Activated CD4-positive, alpha-beta T cell treated with anti-CD3 and anti-CD28 coated beads, Interleukin-2, amount 10 ng/mL, durations not matched to agents 7 days and 5 days (primary cell): ENCODE measurements at regions not wholly inside any gene's neighbourhood (a gene's known extent, or its start where the extent isn't known, plus 50 kb on each side); places are given as distances from the start of the nearest gene placed in this dataset.

Experiments
- CTCF ChIA-PET: fragments of 350-600 bp; sonication (Branson Sonifier 250); formaldehyde crosslinking; loops from one replicate; lab custom pipeline; 2021; ENCODE audit warnings: antibody characterized with exemption; lab: Charles Lee
- POLR2A ChIA-PET: fragments of 350-600 bp; sonication (Branson Sonifier 250); formaldehyde crosslinking; loops from one replicate; lab custom pipeline; 2021; ENCODE audit warnings: antibody characterized with exemption; lab: Charles Lee
- DNase-seq: peaks from one replicate; pipeline ENCODE4 v3.0.0-alpha.2; 2020
- H3K27ac Mint-ChIP-seq: one replicate; pipeline ENCODE4 v1.8.0; 2021; ENCODE audit warnings: mild to moderate bottlenecking, moderate library complexity, mixed read lengths
- H3K27me3 Mint-ChIP-seq: one replicate; pipeline ENCODE4 v1.8.0; 2021; ENCODE audit warnings: mixed read lengths
- H3K36me3 Mint-ChIP-seq: one replicate; pipeline ENCODE4 v1.8.0; 2021; ENCODE audit warnings: low read depth, mixed read lengths
- H3K4me1 Mint-ChIP-seq: one replicate; pipeline ENCODE4 v1.8.0; 2021; ENCODE audit warnings: mixed read lengths
- H3K4me3 Mint-ChIP-seq: one replicate; pipeline ENCODE4 v1.8.0; 2021; ENCODE audit warnings: mild to moderate bottlenecking, moderate library complexity, mixed read lengths
- H3K9me3 Mint-ChIP-seq: one replicate; pipeline ENCODE4 v1.8.0; 2021; ENCODE audit warnings: mixed read lengths

DNA sequence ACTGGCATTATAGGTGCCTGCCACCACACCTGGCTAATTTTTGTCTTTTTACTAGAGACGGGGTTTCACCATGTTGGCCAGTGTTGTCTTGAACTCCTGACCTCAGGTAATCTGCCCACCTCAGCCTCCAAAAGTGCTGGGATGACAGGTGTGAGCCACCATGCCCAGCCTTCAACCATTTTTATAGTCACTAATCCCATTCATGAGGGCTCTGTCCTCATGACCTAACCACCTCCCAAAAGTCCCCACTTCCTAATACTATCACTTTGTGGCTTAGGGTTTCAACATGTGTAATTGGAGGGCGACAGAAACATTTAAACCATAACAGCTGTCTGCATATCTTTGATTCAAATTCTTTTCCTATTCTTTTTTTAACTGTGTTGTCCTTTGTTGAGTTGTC is 229.6 kb upstream of the AGA start:
- H3K27ac Mint-ChIP-seq = no peak overlapping the region
- no peak for DNase-seq
- no peaks in the 10 kb centered on the region for H3K9me3 Mint-ChIP-seq
- H3K4me1 Mint-ChIP-seq = no peaks in the 10 kb centered on the region
- CTCF ChIA-PET = no interaction called here
- H3K36me3 Mint-ChIP-seq = no peaks in the 10 kb centered on the region
- no peak overlapping the region for H3K4me3 Mint-ChIP-seq
- peaks cover 2% of the 10 kb centered on the region for H3K27me3 Mint-ChIP-seq
- POLR2A ChIA-PET = no interaction called here

DNA sequence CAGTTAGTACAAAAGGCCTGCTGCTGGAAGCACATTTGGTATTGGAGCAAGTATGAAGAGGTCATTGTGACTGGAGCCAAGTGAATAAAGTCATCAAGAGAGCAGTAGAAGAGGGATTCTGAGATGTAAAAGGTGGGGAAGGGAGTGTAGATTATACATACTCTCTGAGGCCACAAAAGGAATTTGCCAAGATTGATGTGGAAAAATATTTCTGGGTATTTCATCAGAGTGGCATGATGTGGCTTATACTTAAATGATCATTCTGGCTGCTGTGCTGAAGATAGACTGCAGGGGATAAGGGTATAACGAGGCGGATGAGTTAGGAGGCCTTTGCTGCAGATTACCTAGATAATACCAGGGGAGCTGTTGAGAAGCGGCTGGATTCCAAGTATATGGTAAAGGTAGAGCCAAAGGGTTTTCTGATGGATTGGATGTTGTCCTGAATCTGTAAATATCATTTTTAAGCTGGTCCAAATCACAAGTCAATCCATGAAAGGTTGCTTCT is 231.8 kb upstream of the AGA start:
- H3K4me1 Mint-ChIP-seq = no peaks in the 10 kb centered on the region
- H3K4me3 Mint-ChIP-seq = no peak overlapping the region
- no peak for DNase-seq
- no peaks in the 10 kb centered on the region for H3K36me3 Mint-ChIP-seq
- H3K27ac Mint-ChIP-seq = no peak overlapping the region
- H3K27me3 Mint-ChIP-seq = no peaks in the 10 kb centered on the region
- no peaks in the 10 kb centered on the region for H3K9me3 Mint-ChIP-seq
- POLR2A ChIA-PET = no interaction called here
- CTCF ChIA-PET = no interaction called here

DNA sequence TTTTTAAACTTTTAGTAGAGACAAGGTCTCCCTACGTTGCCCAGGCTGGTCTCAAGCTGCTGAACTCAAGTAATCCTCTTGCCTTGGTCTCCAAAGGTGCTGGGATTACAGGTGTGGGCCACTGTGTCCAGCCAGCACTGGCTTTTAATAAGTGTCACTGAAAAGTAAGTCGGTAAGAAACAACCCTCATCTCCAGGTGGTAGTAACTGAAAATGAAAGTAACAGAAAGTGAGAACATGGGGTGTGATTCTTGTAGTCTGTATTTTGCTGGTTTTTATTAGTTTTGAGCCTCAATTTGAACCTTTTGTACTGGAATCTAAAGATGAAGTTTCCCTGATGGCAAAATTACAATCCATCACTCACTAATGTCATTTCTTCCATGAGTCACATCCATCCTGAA is 238.1 kb upstream of the AGA start:
- POLR2A ChIA-PET = no interaction called here
- no peaks in the 10 kb centered on the region for H3K27me3 Mint-ChIP-seq
- H3K4me3 Mint-ChIP-seq = no peak overlapping the region
- no peak for DNase-seq
- H3K36me3 Mint-ChIP-seq = no peaks in the 10 kb centered on the region
- peaks cover 6% of the 10 kb centered on the region for H3K4me1 Mint-ChIP-seq
- CTCF ChIA-PET = no interaction called here
- H3K27ac Mint-ChIP-seq = peak overlapping the region; percentile 36
- no peaks in the 10 kb centered on the region for H3K9me3 Mint-ChIP-seq

DNA sequence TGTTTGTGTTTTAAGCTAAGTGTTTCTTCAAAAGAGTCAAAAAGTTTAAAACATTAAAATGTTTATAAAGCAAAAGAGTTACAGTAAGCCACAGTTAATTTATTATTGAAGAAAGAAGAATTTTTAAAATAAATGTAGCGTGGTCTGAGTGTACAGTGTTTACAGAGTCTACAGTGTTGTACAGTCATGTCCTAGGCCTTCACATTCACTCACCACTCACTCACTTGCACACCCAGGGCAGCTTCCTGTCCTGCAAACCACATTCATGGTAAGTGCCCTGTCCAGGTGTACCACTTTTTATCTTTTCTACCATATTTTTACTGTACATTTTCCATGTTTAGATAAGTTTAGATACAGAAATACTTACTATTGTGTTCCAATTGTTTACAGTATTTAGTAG is 239.7 kb upstream of the AGA start:
- Mint-ChIP-seq H3K27ac (no peak overlapping the region), H3K36me3 (no peaks in the 10 kb centered on the region), H3K4me1 (peaks cover 6% of the 10 kb centered on the region), H3K27me3 (no peaks in the 10 kb centered on the region), H3K9me3 (no peaks in the 10 kb centered on the region), H3K4me3 (no peak overlapping the region)
- ChIA-PET POLR2A (no interaction called here), CTCF (no interaction called here)
- DNase-seq = no peak

DNA sequence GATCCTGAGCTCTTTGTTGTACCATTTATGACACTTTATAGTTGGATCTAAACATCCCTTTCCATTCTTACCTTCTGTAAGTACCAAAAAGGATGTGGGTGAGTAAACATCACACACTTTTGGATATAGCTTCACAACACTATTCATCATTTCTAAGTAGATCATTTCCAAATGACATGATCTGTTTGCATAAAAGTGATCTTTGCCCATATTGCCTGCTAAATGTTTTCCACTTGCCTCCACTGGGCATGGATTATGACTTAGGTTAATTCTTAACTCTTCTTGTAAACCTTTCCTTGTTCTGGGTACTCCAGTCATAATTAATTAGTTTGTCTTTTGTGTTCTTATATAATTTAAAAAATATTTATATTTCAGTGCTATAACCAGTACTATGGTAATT is 244.9 kb upstream of the AGA start:
- no peaks in the 10 kb centered on the region for H3K27me3 Mint-ChIP-seq
- no peak overlapping the region for H3K27ac Mint-ChIP-seq
- ChIA-PET POLR2A (no interaction called here), CTCF (no interaction called here)
- H3K4me3 Mint-ChIP-seq = no peak overlapping the region
- no peaks in the 10 kb centered on the region for H3K36me3 Mint-ChIP-seq
- no peaks in the 10 kb centered on the region for H3K4me1 Mint-ChIP-seq
- DNase-seq = no peak
- no peaks in the 10 kb centered on the region for H3K9me3 Mint-ChIP-seq

DNA sequence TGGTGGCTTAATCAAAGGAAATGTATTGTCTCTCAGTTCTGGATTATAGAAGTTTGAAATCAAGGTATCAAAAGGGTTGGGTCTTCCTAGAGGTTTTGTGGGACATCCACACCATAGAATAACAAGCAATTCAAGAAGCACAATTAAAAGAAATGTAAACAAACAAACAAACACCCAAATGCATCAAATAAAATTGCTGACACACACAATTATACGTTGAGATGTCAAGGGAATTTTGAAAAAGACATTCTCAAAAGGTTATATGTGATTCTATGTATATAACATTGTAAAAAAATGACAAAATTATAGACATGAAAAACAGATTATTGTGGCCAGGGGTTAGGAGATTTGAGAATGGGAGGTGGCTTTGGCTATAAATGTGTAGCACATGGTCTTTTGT is 250.7 kb upstream of the AGA start:
- Mint-ChIP-seq H3K9me3 (no peaks in the 10 kb centered on the region), H3K4me1 (no peaks in the 10 kb centered on the region), H3K27ac (no peak overlapping the region), H3K27me3 (peaks cover 1% of the 10 kb centered on the region), H3K36me3 (no peaks in the 10 kb centered on the region), H3K4me3 (no peak overlapping the region)
- DNase-seq = no peak
- CTCF ChIA-PET = no interaction called here
- POLR2A ChIA-PET = interaction anchor here (0.5 kb wide), 1 partner anchor 11 kb away, joined by 3 read pairs; no protein-coding TSS in a partner anchor

DNA sequence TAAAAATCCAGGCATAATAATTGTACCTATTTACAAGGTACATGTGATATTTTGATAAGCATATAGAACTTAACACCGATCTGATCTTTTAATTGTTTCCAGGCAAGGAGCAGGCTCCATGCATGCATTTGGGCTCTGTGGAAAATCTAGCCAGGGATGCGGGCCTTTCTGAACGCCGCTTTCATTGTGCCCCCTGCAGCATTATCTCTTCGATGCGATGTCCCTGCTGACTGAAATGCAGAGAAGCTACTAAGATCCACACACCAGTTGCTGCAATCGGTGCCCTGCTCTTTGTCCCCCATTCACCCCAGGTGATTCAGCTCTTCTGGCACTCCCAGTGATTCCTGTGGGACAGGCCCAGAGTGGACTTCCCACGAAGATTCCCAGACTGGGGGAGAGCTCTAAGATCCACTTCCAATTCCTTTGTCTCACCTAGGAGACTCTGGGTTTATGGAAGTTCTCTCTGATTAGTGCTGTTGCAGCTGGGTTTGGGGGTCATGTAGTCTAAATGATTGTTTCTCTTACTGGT is 254.3 kb upstream of the AGA start:
- CTCF ChIA-PET = no interaction called here
- H3K4me3 Mint-ChIP-seq = no peak overlapping the region
- POLR2A ChIA-PET = no interaction called here
- H3K27me3 Mint-ChIP-seq = peaks cover 1% of the 10 kb centered on the region
- no peak overlapping the region for H3K27ac Mint-ChIP-seq
- no peaks in the 10 kb centered on the region for H3K36me3 Mint-ChIP-seq
- no peak for DNase-seq
- H3K4me1 Mint-ChIP-seq = no peaks in the 10 kb centered on the region
- no peaks in the 10 kb centered on the region for H3K9me3 Mint-ChIP-seq

DNA sequence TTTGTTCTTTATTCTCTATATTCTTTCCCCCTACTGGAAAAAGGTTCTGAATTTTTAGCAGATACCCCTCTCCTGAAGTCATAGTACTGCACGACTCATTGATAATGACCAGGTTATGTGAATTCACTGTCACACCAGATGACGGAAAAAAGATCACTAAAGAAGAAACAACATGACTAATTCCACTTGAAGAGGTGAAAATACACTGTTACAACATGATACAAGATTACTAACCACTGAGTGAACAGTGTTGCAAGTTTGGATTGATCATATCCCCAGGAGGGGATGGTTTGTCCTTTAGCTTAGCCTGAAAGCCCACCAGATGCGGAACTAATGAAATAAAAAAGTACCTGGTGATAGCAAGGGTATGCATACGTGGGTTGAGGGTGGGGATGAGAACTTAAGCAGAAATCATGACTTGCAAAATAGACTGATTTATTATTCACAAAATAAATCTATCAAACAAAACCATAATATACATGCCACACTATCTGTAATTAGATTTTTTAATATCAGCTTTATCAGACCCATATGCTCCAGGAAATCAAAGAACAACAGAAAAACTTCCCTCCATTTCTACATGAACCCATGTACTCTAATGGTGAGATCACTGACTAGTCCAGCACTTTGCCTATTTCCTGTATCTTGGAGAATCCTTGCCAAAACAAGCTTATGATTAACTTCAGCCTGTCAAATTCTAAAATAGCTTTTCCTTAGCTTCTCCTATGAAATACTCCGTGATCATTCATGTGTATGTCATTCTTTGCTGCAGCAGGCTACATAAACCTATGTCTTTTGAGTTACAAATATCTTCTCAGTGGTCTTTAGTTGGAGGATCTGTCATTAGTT is 257.4 kb upstream of the AGA start:
- no peaks in the 10 kb centered on the region for H3K4me1 Mint-ChIP-seq
- no peak overlapping the region for H3K27ac Mint-ChIP-seq
- CTCF ChIA-PET = no interaction called here
- DNase-seq = no peak
- POLR2A ChIA-PET = no interaction called here
- no peaks in the 10 kb centered on the region for H3K9me3 Mint-ChIP-seq
- H3K4me3 Mint-ChIP-seq = no peak overlapping the region
- peaks cover under 1% of the 10 kb centered on the region for H3K27me3 Mint-ChIP-seq
- H3K36me3 Mint-ChIP-seq = no peaks in the 10 kb centered on the region

DNA sequence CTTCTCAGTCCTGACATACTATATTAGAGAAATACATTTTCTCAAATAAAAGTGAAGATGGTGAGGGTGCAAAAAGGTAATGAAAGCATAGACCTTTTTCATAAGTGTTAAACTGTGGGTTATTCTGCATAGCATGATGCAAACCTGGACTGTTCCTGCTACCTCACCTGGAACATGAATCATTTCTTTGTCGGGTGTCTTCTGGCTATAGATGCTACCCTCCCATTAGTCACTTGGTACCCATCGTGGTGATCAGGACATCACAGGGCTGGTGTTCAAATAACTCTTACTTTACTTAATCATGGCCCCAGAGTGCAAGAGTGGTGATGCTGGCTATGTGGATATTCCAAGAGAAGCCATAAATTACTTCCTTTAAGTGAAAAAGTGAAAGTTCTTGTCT is 264.7 kb upstream of the AGA start:
- ChIA-PET POLR2A (no interaction called here), CTCF (no interaction called here)
- no peak for DNase-seq
- no peaks in the 10 kb centered on the region for H3K9me3 Mint-ChIP-seq
- H3K4me3 Mint-ChIP-seq = no peak overlapping the region
- H3K27me3 Mint-ChIP-seq = no peaks in the 10 kb centered on the region
- H3K27ac Mint-ChIP-seq = no peak overlapping the region
- no peaks in the 10 kb centered on the region for H3K4me1 Mint-ChIP-seq
- no peaks in the 10 kb centered on the region for H3K36me3 Mint-ChIP-seq

DNA sequence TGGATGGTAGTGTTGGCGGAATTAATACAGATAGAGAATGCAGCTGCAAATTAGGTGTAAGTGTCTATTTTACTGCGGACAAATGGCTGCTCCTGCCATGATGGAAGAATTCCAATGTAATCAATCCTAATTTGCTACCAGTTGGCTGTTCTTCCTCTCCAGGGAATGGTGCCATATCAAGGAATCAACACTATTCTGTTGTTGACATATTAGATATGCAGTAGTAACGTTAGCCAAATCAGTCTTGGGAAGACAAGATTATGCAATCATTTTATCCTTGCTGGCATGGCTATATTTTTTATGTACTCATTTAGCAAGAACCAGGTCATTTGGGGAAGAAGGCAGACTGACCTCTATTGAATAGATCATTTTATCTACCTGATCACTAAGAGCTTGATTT is 271.2 kb upstream of the AGA start:
- Mint-ChIP-seq H3K27ac (no peak overlapping the region), H3K4me3 (no peak overlapping the region), H3K9me3 (no peaks in the 10 kb centered on the region), H3K4me1 (no peaks in the 10 kb centered on the region), H3K27me3 (no peaks in the 10 kb centered on the region), H3K36me3 (no peaks in the 10 kb centered on the region)
- CTCF ChIA-PET = interaction anchor here (1.1 kb wide), 1 partner anchor 9 kb away, joined by 3 read pairs; no protein-coding TSS in a partner anchor
- DNase-seq = no peak
- POLR2A ChIA-PET = no interaction called here

DNA sequence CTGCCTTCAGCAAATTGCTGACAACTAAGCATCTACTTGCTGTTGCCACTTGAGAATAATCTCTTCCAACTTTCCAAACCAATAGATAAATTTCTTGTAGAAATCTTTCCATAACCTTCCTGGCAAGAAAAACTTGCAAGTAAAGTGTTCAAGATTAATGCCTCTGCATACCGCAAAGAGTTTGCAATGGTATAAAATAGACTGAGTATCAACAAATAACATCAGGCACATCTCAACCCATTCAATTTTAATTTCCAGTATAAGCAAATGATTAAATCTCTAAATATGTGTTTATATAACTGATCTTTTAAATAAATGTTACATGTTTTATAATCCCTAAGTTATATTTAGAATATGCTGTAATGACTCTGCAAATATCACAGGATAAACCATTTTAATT is 275.2 kb upstream of the AGA start:
- no peak for DNase-seq
- ChIA-PET CTCF (no interaction called here), POLR2A (no interaction called here)
- Mint-ChIP-seq H3K4me1 (no peaks in the 10 kb centered on the region), H3K27ac (no peak overlapping the region), H3K9me3 (no peaks in the 10 kb centered on the region), H3K36me3 (no peaks in the 10 kb centered on the region), H3K4me3 (no peak overlapping the region), H3K27me3 (no peaks in the 10 kb centered on the region)

DNA sequence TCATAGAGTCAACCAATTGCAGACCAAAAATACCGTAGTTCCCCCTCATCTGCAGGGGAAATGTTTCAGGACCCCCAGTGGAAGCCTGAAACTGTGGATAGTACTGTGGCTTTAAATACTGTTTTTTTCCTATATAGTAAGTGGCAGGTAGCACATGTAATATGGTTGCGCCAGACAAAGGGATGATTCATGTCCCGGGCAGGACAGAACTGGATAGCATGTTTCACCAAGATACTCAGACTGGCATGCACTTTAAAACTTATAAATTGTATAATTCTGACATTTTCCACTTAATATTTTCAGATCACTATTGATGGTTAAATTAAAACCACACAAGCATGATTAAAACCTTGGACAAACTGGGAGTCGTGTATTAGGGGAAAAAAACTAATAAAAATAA is 276.3 kb upstream of the AGA start:
- H3K9me3 Mint-ChIP-seq = no peaks in the 10 kb centered on the region

DNA sequence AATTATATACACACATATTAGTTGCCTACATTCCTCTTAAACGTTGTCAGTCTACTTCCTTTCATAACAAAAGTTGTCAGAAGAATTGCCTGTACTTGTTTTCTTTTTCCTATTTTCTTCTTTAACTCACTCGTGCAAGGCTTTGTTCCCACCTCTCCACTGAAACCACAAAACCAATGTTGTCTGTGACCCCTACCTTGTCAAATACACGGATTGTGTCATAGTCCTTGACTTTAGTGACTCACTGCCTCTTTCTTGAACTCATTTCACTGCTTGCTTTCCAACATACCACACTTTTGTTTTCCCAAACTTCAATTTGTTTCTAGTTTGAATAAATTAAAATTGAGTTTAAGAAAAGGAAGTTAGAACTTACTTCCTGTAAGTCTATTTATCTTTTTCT is 283.9 kb upstream of the AGA start:
- no peaks in the 10 kb centered on the region for H3K36me3 Mint-ChIP-seq
- no peaks in the 10 kb centered on the region for H3K27me3 Mint-ChIP-seq
- no peak for DNase-seq
- no peaks in the 10 kb centered on the region for H3K4me1 Mint-ChIP-seq
- no peak overlapping the region for H3K27ac Mint-ChIP-seq
- no peaks in the 10 kb centered on the region for H3K9me3 Mint-ChIP-seq
- POLR2A ChIA-PET = no interaction called here
- CTCF ChIA-PET = no interaction called here
- no peak overlapping the region for H3K4me3 Mint-ChIP-seq

More for the DNA sequence above, 276.3 kb upstream of the AGA start:
- Mint-ChIP-seq H3K36me3 (no peaks in the 10 kb centered on the region), H3K27me3 (no peaks in the 10 kb centered on the region), H3K4me3 (no peak overlapping the region), H3K27ac (no peak overlapping the region), H3K4me1 (no peaks in the 10 kb centered on the region)
- ChIA-PET CTCF (no interaction called here), POLR2A (no interaction called here)
- DNase-seq = no peak
